ENCODE measurements at regions not wholly inside any gene's neighbourhood (a gene's known extent, or its start where the extent isn't known, plus 50 kb on each side); places are given as distances from the start of the nearest gene placed in this dataset.
A peak's percentile ranks its signal among the peaks of the same experiment; 100 is the strongest.

- TF ChIP-seq GABPB1 (CRISPR knock-in tag; IDR thresholded peaks at IDR 0.05), result peak; percentile 33; the same call in 1 of the 2 replicates
Measured at GRCh38 chr6:101188285-101188798, 205.2 kb upstream of the GRIK2 start (continued).

- no peaks in the 10 kb centered on the region for H4K20me1 ChIP-seq (ENCODE audit: insufficient read depth, low read length)
- no peak overlapping the region for H3K4me3 ChIP-seq (replicated peaks in 1 of 3; ENCODE audit: insufficient read depth in 1 of 3, low read depth in 2 of 3, low read length in 3 of 3)
- in situ Hi-C loops (cut with HindIII; ENCODE audit: extremely low pct_ligation_motif_present, low pct_unique_long_range_greater_than_20kb), result no loop called here
- no peak for FAIRE-seq
- H3K27ac ChIP-seq (ENCODE audit: extremely low read length, insufficient read depth, low read length), result no peak overlapping the region
- no peaks in the 10 kb centered on the region for H3K9me3 ChIP-seq (ENCODE audit: low read length)
- no peaks in the 10 kb centered on the region for H3K79me2 ChIP-seq (ENCODE audit: insufficient read depth, low read length)
- no TSS peak for BruUV-seq (replicated peaks)
- no peak overlapping the region for H3K4me2 ChIP-seq (ENCODE audit: low read depth, low read length)
- ATAC-seq, result no peak
- no peak overlapping the region for H2AFZ ChIP-seq (ENCODE audit: low read length)
- no peaks in the 10 kb centered on the region for H3K4me1 ChIP-seq (ENCODE audit: insufficient read depth, low read length)
- no peak for TF ChIP-seq RARG (CRISPR knock-in tag; IDR thresholded peaks at IDR 0.05; ENCODE audit: low read depth)
- no peak for TF ChIP-seq SP2 (CRISPR knock-in tag; IDR thresholded peaks at IDR 0.05)
- TF ChIP-seq TP53 (CRISPR knock-in tag; conservative IDR thresholded peaks at IDR 0.05), result no peak
- TF ChIP-seq LCORL (IDR thresholded peaks at IDR 0.05), result no peak
- TF ChIP-seq LCORL (CRISPR knock-in tag; IDR thresholded peaks at IDR 0.05), result no peak
- TF ChIP-seq ZFAT (CRISPR knock-in tag; conservative IDR thresholded peaks at IDR 0.05), result no peak
- no peak for TF ChIP-seq KDM1A (CRISPR knock-in tag; IDR thresholded peaks at IDR 0.05)
- POLR2A ChIA-PET, result no interaction called here
- no peaks in the 10 kb centered on the region for H3K27me3 ChIP-seq (ENCODE audit: control insufficient read depth in 1 of 2, insufficient read depth in 2 of 2, low read length in 2 of 2)
- CTCF ChIA-PET (ENCODE audit: low intra/inter-chr PET ratio, low total read pairs), result no interaction called here
- no peak for DNase-seq (ENCODE audit: low spot score)
- H3K9ac ChIP-seq (ENCODE audit: insufficient read depth, low read depth, low read length), result no peak overlapping the region
- H3K36me3 ChIP-seq (replicated peaks in 1 of 2; ENCODE audit: control insufficient read depth in 1 of 2, insufficient read depth in 2 of 2, low read length in 2 of 2), result no peaks in the 10 kb centered on the region
- intact Hi-C loops (cut with micrococcal nuclease; ENCODE audit: unreplicated experiment), result no loop called here
Measured at GRCh38 chr6:101195588-101195987, 197.9 kb upstream of the GRIK2 start.

GRCh38 chr6:101199441-101199840, 194.1 kb upstream of the GRIK2 start:
- FAIRE-seq (no peak), ATAC-seq (no peak), DNase-seq (ENCODE audit: low spot score) (no peak)
- Histone ChIP-seq H4K20me1 (ENCODE audit: insufficient read depth, low read length) (no peaks in the 10 kb centered on the region), H3K9me3 (ENCODE audit: low read length) (no peaks in the 10 kb centered on the region), H3K27me3 (ENCODE audit: control insufficient read depth in 1 of 2, insufficient read depth in 2 of 2, low read length in 2 of 2) (no peaks in the 10 kb centered on the region), H3K79me2 (ENCODE audit: insufficient read depth, low read length) (no peaks in the 10 kb centered on the region), H3K27ac (ENCODE audit: extremely low read length, insufficient read depth, low read length) (no peak overlapping the region), H3K4me1 (ENCODE audit: insufficient read depth, low read length) (no peaks in the 10 kb centered on the region), H3K9ac (ENCODE audit: insufficient read depth, low read depth, low read length) (no peak overlapping the region), H3K4me3 (replicated peaks in 1 of 3; ENCODE audit: insufficient read depth in 1 of 3, low read depth in 2 of 3, low read length in 3 of 3) (no peak overlapping the region), H3K36me3 (replicated peaks in 1 of 2; ENCODE audit: control insufficient read depth in 1 of 2, insufficient read depth in 2 of 2, low read length in 2 of 2) (no peaks in the 10 kb centered on the region), H3K4me2 (ENCODE audit: low read depth, low read length) (no peak overlapping the region), H2AFZ (ENCODE audit: low read length) (no peak overlapping the region)
- no TSS peak for BruUV-seq (replicated peaks)
- intact Hi-C loops (cut with micrococcal nuclease; ENCODE audit: unreplicated experiment) (no loop called here), in situ Hi-C loops (cut with HindIII; ENCODE audit: extremely low pct_ligation_motif_present, low pct_unique_long_range_greater_than_20kb) (no loop called here)
- ChIA-PET POLR2A (no interaction called here), CTCF (ENCODE audit: low intra/inter-chr PET ratio, low total read pairs) (no interaction called here)
- no peak for TF ChIP-seq SIX1 (CRISPR knock-in tag; IDR thresholded peaks at IDR 0.05; ENCODE audit: borderline replicate concordance)
- TF ChIP-seq PRMT3 (CRISPR knock-in tag; IDR thresholded peaks at IDR 0.05; ENCODE audit: borderline replicate concordance, low read depth), result no peak
- no peak for TF ChIP-seq HCFC1 (IDR thresholded peaks at IDR 0.05; ENCODE audit: low read depth, low read length)
- no peak for TF ChIP-seq ZNF776 (CRISPR knock-in tag; IDR thresholded peaks at IDR 0.05)
- no peak for TF ChIP-seq RBM39 (IDR thresholded peaks at IDR 0.05; ENCODE audit: low read depth, low read length, poor library complexity, severe bottlenecking)
- TF ChIP-seq ZNF143 (CRISPR knock-in tag; IDR thresholded peaks at IDR 0.05), result no peak
- no peak for TF ChIP-seq ZBTB49 (CRISPR knock-in tag; IDR thresholded peaks at IDR 0.05; ENCODE audit: borderline replicate concordance)
- no peak for TF ChIP-seq PTBP1 (IDR thresholded peaks at IDR 0.05; ENCODE audit: low read depth, low read length, poor library complexity, severe bottlenecking)
